ENCODE measurements at regions not wholly inside any gene's neighbourhood (a gene's known extent, or its start where the extent isn't known, plus 50 kb on each side); places are given as distances from the start of the nearest gene placed in this dataset.

DNA sequence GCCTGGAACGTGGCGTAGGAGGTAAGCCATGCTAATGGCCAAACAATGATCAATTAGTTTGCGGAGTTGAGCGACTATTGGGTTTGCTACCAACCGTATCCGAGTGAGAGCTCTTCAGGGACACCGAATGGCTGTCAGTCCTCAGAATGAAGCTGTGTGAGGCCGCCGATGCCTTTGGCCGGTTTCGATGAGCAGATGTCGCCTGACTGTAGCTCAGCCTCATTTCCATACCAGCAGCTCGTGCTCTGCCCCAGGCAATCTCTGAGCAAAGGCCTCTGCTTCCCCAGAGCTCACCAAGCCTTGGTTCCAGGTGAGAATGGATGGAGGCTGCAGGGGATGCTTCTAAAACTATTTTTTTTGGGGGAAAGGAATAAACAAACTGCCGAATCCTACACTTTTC lies 111.7 kb upstream of the HS3ST4 start:
- TF ChIP-seq TAF1 (IDR thresholded peaks at IDR 0.05; ENCODE audit: low read depth), result no peak
- no peak for TF ChIP-seq FOXM1 (IDR thresholded peaks at IDR 0.05; ENCODE audit: borderline replicate concordance, low read depth)
- TF ChIP-seq EGR1 (IDR thresholded peaks at IDR 0.05), result no peak
- TF ChIP-seq CEBPB (IDR thresholded peaks at IDR 0.05), result no peak
- no peak for TF ChIP-seq REST (IDR thresholded peaks at IDR 0.05; ENCODE audit: low read depth)
- no peak for TF ChIP-seq TEAD4 (IDR thresholded peaks at IDR 0.05)
- TF ChIP-seq TCF12 (IDR thresholded peaks at IDR 0.05; ENCODE audit: low read depth), result no peak

GRCh38 chr16:25575363-25575762 lies 116.4 kb upstream of the HS3ST4 start:
- TF ChIP-seq YY1 (IDR thresholded peaks at IDR 0.05; ENCODE audit: low read depth) (no peak), CEBPB (IDR thresholded peaks at IDR 0.05) (no peak), TCF12 (IDR thresholded peaks at IDR 0.05; ENCODE audit: low read depth) (no peak), REST (IDR thresholded peaks at IDR 0.05; ENCODE audit: low read depth) (no peak), MAX (IDR thresholded peaks at IDR 0.05) (no peak), EGR1 (IDR thresholded peaks at IDR 0.05) (no peak), RAD21 (IDR thresholded peaks at IDR 0.05; ENCODE audit: low read depth) (no peak), EP300 (IDR thresholded peaks at IDR 0.05; ENCODE audit: borderline replicate concordance) (no peak), CREB1 (IDR thresholded peaks at IDR 0.05; ENCODE audit: low read depth) (no peak), USF1 (IDR thresholded peaks at IDR 0.05) (no peak), NFIC (IDR thresholded peaks at IDR 0.05) (no peak), ZBTB7A (IDR thresholded peaks at IDR 0.05; ENCODE audit: low read depth) (no peak), FOXM1 (IDR thresholded peaks at IDR 0.05; ENCODE audit: borderline replicate concordance, low read depth) (no peak), TAF1 (IDR thresholded peaks at IDR 0.05; ENCODE audit: low read depth) (no peak), TEAD4 (IDR thresholded peaks at IDR 0.05) (no peak)

GRCh38 chr16:25571712-25572111 lies 120.0 kb upstream of the HS3ST4 start:
- no peak for TF ChIP-seq MAX (IDR thresholded peaks at IDR 0.05)
- TF ChIP-seq ZBTB7A (IDR thresholded peaks at IDR 0.05; ENCODE audit: low read depth), result no peak
- TF ChIP-seq CEBPB (IDR thresholded peaks at IDR 0.05), result no peak
- no peak for TF ChIP-seq YY1 (IDR thresholded peaks at IDR 0.05; ENCODE audit: low read depth)
- no peak for TF ChIP-seq TAF1 (IDR thresholded peaks at IDR 0.05; ENCODE audit: low read depth)
- no peak for TF ChIP-seq REST (IDR thresholded peaks at IDR 0.05; ENCODE audit: low read depth)

GRCh38 chr16:25570131-25570530 lies 121.6 kb upstream of the HS3ST4 start:
- TF ChIP-seq MAX (IDR thresholded peaks at IDR 0.05) (no peak), FOXM1 (IDR thresholded peaks at IDR 0.05; ENCODE audit: borderline replicate concordance, low read depth) (no peak), EGR1 (IDR thresholded peaks at IDR 0.05) (no peak), CREB1 (IDR thresholded peaks at IDR 0.05; ENCODE audit: low read depth) (no peak), USF1 (IDR thresholded peaks at IDR 0.05) (no peak), CEBPB (IDR thresholded peaks at IDR 0.05) (no peak)

GRCh38 chr16:25568991-25569390 lies 122.8 kb upstream of the HS3ST4 start:
- TF ChIP-seq NFIC (IDR thresholded peaks at IDR 0.05) (no peak), CREB1 (IDR thresholded peaks at IDR 0.05; ENCODE audit: low read depth) (no peak), EGR1 (IDR thresholded peaks at IDR 0.05) (no peak), CEBPB (IDR thresholded peaks at IDR 0.05) (no peak), TAF1 (IDR thresholded peaks at IDR 0.05; ENCODE audit: low read depth) (no peak)
